Activated CD4-positive, alpha-beta T cell treated with anti-CD3 and anti-CD28 coated beads for 48 hours (primary cell): ENCODE measurements at regions not wholly inside any gene's neighbourhood (a gene's known extent, or its start where the extent isn't known, plus 50 kb on each side); places are given as distances from the start of the nearest gene placed in this dataset.
"Not testable (repeated sequence)": the region's sequence is repeated elsewhere in the genome, so short reads cannot be mapped to it uniquely, and the experiment has no call there.

ENCODE experiments used
- DNase-seq: peaks from one replicate; pipeline ENCODE4 v3.0.0-alpha.2; 2020

DNA sequence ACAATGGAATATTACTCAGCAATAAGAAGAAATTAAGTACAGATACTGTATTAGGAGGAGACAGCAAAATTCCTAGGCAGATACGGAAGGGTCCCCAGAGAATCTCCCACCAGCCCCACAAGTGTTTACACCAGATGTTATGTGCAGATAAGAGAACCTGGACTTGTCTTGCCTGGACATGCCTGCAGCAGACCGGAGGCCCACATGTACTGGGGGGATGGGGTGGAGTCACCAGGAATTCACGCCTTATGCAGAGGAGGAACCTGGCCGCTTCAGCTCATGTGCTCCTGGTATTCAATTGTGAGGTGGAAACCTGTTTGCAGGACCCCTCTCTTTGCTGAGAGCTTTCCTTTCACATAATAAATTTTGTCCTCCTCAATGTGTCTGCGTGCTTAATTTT is 586.3 kb upstream of the DEFB115 start:
- not testable (repeated sequence) for DNase-seq

DNA sequence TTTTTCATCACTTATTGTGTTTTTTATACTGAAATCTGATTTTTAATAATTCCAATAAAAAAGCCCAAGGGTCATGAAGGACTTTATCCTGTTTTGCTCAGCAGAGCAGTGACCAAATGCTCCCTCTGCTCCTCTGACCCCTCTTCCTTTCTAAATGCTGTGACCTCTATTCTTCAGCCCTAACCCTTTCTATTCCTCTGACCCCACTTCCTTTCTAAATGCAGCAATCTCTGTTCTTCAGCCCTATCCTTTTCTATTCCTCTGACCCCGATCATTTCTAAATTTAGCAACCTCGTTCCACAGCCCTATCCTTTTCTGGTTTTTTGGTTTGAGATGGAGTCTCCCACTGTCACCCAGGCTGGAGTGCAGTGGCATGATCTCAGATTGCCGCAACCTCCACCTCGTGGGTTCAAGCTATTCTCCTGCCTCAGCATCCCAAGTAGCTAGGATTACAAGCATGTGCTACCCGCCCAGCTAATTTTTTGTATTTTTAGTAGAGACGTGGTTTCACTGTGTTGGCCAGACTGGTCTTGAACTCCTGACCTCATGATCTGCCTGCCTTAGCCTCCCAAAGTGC is 581.4 kb upstream of the DEFB115 start:
- not testable (repeated sequence) for DNase-seq

DNA sequence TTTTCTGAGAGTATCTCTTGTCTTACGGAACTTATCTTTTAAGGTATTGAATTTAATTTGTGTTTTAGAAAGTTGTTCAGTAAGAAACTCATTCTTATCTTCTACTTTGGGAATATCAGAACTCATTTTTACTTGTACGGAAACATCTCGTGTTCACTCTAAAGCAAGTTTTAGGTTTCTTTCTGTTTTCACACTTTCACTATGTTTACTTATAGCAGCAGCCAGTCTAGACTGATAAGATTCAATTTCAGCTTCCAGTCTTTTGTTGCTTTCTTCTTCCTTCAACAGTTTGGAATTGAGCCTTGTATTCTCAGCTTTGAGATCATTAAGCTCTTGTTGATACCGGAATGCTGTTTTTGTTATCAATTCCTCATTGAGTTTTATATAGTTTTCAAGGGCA is 575.2 kb upstream of the DEFB115 start:
- DNase-seq: not testable (repeated sequence)

DNA sequence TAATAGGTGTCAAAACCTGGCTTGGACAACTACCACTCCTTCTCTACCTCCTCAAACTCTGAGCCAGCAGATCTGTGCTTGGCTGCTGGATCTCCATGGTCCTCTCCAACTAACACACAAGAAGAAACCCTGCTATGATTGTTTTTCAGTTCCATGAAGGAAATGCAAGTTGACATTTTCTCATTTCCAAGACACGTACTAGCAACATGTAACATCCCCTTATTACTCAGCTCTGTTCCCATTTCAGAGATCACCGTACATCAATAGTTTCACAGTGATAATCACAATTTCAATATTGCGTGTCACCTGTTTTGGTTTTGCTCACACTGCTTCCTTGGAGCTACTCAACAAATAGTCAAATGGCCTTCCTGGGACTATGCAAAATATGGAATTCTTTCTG is 544.6 kb upstream of the DEFB115 start:
- not testable (repeated sequence) for DNase-seq

DNA sequence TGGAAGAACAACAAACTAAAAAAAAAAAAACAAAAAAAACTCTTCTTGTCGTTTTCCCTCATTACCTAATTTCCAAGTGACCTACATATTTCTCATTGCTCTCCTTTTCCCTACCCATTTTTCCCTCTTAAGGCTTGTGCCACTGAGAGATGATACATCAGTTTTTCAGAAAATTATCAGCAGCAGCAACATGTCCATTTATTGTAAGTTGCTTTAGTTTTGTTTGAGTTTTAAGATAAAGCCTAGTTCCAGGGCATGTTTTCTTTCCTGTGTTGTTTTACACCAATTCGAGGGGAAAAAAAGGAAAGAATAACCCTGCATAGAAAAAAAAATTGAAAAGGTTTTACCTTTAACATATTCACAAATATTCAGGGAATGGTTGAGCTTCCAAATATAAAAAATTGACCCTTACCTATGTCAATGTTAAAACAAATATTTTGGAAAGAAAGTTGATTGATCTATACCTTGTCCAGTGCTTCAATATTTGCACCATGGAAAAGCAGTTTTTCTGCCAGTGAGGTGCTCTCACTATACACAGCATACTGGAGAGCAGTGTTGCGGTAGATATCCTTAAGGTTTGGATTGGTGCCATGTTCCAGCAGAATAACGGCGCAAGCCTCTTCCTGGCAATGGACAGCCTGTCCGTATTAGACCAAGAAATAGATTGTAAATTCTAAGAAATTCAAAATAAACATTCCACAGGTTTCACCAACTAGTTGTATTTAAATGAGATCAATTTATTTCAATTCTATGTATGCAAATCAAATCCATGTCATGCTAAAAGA is 537.9 kb upstream of the DEFB115 start:
- not testable (repeated sequence) for DNase-seq

DNA sequence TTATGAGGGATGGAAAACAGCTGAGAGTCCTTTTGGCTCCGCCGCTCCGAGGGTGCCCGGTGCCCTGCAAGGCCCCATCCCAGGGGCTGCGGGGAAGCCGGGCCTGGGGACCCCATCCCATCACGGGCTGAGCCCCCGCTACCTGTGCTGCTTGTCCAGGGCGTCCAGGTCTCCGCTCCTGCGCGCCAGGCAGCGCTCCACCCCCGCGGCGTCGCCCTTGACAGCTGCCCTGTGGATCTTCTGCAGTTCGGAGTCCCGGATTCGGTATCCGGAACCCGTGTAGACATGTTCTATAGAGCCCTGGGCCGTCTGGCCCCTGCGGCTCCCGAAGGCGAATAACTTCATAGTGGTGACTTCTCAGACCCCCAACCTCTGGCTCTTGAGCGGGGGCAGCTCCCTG is 534.0 kb upstream of the DEFB115 start:
- DNase-seq: not testable (repeated sequence)

DNA sequence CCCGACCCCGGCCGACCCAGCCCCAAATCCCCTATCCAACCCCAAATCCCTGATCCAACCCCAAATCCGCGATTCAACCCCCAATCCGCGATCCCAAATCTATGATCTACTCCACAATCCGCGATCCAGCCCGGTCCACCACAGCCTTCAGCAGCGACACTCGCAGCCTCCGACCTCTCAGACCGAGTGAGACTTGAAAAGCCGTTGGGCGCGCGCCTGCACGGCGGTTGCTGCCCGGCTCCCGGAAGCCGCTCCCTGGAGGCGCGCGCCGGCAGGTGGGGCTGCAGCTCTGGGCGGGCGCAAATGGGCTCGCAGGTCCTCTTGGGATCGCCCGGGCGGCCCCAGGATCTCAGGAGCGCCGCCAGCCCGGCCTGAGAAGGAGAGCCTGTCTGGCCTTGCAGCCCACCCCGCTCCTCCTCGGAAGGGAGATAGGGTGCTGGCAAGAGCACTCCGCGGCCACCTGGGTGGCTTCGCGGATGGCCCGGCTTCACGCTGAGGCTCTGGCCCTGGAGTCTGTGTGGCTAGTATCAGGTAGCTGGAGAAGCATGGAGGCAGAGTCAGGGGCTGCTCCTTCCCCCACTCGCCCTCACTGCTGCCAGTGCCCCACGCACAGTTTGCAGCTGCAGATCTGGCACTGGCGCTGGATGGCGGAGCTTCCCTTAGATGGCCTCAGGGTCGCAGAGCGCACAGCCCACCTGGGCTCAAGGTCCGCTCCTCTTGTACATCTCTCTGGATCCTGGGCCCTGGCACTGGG is 533.4 kb upstream of the DEFB115 start:
- peak; percentile 45 for DNase-seq

DNA sequence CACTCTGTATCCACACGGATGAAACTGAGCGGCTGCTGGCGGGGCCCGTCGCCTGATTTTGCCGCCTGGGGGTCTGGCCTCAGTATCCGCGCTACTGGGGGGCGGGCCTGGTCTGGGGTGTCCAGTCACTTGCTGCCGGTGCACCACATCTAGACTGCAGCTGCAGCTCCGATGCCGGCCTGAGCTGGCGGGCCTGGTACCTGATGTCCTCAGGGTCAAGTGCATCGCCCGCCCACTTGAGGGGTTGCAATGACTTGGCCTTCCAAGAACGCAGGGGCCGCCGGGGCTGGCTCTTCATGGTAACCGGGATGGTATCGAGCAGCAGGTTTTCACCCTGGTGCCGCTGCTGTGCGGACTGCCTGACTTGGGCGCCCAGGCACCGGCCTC is 532.8 kb upstream of the DEFB115 start:
- DNase-seq: not testable (repeated sequence)

DNA sequence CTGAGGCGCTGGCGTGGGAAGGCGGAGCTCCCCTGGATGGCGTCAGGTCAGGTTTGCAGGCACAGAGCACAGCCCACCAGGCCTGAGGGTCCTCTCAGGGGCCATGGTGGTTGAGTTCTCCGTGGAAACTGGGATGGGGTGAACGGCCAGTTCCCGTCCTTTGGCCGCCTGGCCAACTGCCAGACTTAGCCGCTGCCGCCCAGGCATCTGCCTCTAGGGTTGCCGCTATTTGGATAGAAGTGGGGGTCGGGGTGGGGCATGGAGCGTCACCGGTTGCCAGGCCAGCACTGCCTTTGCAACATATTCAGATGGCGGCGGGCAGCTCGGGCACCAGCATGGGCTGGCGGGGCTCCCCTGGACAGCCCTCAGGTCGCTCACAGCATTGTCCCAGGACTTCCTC is 532.3 kb upstream of the DEFB115 start:
- DNase-seq: not testable (repeated sequence)

DNA sequence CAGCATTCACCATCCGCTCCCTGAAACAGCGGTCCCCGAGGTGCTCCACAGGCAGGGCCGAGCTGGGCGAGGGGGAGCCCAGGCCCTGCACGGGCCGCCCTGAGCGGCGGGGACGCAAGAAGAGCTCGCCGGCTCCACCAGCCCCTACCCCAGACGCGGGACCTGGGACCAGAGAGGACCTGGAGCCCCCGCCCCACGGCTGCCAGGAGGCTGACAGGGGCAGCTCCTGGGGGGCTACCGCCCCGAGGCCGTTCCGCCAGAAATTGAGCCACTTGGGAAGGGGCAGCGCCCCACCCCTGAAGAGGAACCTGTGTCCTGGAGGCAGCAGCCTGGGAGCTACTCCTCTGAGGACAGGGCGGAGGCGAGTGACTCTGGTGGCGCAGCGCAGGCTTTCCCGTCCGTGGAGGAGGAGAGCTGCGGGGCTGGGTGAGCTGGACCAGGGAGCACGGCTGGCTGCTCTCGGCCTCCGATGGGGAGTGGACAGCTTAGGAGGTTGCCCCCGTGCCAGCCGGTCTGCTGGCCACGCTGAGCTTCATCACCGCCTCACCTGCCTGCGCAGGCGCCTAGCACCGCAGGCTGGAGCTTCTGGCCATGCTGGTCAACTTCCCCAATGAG is 529.1 kb upstream of the DEFB115 start:
- DNase-seq: not testable (repeated sequence)
